Right renal pelvis (tissue), 4 donors: ENCODE measurements at regions not wholly inside any gene's neighbourhood (a gene's known extent, or its start where the extent isn't known, plus 50 kb on each side); places are given as distances from the start of the nearest gene placed in this dataset.

ENCODE experiments used
- DNase-seq, 4 donors: peaks; one replicate each; pipeline ENCODE4 v3.0.0-alpha.2; 2013; ENCODE audit warnings: low read depth in 4 of 4, low spot score in 3 of 4, missing footprints in 1 of 4

DNA sequence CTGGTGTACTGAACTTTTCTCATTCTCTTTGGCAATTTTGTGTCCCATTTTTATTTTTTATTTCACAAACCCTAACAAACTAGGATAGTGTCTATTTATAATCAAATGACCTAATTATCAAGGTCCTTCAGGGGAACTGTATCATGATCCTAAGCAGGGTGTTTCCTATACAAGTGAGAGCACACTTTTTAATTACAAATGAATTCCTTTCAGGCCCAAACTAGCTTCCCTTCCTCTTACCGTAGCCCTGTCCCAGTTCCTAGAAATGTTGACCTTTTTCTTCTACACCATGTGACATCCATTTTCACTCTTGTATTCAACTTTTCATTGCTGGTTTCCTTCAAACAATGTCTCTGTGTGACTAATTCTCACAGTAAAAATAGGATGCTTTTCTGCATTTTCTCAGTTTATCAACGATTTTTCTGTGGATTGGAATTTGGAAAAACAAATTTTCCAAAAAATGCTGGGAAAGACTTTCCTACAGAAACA, 411.4 kb downstream of the CCDC91 start:
- no peak for DNase-seq

DNA sequence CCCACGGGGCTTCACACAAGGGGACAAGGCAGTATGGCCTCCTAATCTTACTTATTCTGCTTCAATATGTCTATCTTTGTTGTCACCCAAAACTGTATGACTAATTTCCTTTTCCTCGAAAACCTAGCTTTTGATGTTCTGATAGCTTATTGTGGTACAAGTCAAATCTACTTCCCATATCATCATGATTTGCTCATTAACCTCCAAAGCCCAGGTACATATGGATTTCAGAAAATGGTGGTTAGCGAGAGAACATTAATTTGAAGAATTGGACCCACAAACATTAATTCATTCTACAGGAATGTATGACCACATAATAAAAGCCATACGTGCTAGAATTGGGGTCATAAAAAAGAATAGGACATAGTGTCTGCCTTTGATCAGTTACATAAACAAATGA, 412.5 kb downstream of the CCDC91 start:
- DNase-seq: no peak

GRCh38 chr12:28603239-28603638, 413.0 kb downstream of the CCDC91 start:
- DNase-seq: no peak

GRCh38 chr12:28603801-28604200, 413.5 kb downstream of the CCDC91 start:
- no peak for DNase-seq

DNA sequence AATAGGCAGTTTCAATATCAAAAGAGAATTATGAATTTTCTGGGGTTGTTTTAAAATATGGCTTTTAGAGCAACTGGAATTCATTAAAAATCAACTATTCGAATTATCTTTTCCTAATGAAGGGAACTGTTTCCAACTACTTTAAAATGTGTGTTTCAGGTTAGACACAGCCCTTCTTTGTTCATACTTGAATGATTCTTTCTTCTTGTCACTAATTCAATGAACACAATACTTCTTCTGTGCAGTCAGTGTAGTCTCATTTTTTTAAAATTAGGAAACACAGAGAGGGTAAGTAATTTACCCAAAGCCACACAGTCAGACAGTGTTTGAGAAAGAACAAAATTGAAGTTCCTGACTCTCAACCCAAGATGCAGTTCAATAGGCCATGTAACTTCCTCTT, 414.0 kb downstream of the CCDC91 start:
- DNase-seq: no peak

DNA sequence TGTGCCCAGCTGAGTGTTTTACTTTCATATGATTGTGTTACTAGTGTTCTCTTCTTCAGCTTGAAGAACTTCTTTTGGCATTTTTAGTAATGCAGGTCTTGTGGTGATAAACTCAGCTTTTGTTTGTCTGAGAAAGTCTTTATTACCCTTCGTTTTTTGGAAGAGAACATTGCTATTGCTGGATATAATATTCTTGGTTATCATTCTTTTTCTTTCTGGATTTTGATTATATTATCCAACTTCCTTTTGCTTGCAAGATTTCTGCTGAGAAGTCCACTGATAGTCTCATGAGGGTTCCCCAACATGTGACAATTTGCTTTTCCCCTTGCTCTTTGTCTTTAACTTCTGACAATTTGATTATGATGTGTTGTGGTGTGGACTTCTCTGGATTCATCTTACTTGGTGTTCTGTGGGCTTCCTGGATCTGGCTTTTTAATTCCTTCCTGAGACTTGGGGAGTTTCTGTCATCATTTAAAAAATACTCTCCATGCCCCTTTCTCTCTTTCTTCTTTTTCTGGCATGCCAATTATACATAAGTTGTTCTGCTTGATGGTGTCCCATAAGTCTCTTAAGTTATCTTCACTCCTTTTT, 416.8 kb downstream of the CCDC91 start:
- DNase-seq: no peak

- no peak for DNase-seq
Measured at GRCh38 chr12:28610401-28611114, 420.3 kb downstream of the CCDC91 start.

- DNase-seq: no peak
Measured at GRCh38 chr12:28611115-28611435, 420.8 kb downstream of the CCDC91 start.

- DNase-seq: no peak
Measured at GRCh38 chr12:28611449-28611848, 421.2 kb downstream of the CCDC91 start.

GRCh38 chr12:28618171-28618570, 427.9 kb downstream of the CCDC91 start:
- DNase-seq: no peak

DNA sequence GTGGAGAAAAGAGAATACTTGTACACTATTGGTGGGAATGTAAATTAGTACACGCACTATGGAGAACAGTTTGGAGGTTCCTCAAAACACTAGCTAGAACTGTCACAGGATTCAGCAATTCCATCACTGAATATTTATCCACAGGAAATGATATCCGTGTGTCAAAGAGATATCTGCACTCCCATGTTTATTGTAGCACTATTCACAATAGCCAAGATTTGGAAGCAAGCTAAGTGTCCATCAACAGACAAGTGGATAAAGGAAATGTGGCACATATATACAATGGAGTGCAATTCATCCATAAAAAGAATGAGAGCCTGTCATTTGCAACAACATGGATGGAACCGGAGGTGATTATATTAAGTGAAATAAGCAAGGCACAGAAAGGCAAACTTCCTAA, 428.5 kb downstream of the CCDC91 start:
- DNase-seq: no peak

DNA sequence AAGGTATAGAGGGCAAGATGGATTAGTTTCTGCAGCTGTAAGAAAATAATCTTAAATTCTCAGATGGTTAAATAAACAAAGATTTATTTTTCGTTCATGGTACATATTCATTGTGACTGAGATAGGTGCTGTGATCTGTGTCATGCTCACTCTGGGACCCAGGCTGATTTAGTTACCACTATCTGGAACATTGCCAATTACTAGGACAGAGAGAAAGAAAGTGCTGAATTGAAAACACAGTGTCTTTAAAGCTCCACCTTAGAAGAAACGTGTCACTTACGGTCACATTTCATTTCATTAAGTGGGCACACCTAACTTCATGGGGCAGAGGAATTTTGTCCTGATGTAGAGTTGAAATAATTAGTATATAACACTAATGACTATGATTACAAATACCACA, 430.0 kb downstream of the CCDC91 start:
- no peak for DNase-seq

DNA sequence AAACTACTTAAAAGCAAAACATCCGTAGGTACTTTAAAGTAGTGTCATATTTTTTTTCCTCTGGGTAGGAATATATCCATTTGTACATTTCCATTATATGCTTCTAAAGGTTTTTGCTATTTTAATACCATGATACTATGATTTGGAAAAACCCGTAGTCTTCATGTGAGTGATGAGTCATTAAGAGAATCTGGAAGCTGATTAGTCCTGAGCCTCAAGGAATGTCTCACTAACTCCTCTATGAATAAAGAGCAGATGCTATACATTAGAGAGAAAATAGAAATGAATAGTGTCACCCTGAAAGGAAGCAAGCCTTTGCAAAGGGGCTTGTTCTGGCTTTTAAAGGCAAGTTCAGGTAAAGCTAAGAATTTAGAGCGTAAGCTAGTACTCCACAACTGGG, 432.1 kb downstream of the CCDC91 start:
- no peak for DNase-seq

DNA sequence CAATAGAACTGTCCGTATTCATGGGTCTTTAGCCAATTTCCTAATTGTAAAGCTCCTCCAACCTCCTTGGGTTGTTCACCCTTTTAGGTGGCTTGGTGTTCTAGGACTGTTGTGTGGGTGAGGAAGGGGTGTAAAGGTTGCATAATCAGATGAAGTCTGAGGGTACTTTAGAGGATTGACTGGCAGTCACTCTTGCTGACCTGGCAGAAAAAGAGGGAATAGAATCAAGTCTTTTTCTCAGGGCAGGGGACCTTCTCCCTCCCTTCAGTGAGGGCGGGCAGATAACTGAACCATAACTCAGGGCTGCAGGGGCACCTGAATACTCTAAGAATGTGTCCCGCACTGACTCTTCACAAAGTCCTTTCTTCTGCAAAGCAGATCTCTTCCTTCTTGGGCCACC, 436.2 kb downstream of the CCDC91 start:
- no peak for DNase-seq

- DNase-seq: no peak
Measured at GRCh38 chr12:28629691-28630090, 439.4 kb downstream of the CCDC91 start.

DNA sequence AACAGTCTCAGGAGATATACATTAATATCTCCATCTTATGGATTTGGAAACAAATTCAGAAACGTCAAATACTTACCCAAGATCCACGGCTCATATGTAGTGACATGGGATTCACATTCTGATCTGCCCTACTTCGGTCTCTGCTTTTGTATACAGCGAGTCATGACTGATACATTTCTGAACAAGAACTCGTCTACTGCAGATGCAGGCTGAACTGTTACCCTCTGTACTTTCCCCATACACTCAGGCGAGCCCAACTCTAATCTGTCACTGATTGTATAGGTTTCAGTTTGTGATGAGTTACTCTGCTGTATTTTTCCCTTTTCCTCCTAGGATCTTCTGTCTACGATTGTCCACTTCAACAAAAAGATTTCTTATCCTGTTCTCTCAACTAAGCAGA, 441.6 kb downstream of the CCDC91 start:
- DNase-seq: no peak

DNA sequence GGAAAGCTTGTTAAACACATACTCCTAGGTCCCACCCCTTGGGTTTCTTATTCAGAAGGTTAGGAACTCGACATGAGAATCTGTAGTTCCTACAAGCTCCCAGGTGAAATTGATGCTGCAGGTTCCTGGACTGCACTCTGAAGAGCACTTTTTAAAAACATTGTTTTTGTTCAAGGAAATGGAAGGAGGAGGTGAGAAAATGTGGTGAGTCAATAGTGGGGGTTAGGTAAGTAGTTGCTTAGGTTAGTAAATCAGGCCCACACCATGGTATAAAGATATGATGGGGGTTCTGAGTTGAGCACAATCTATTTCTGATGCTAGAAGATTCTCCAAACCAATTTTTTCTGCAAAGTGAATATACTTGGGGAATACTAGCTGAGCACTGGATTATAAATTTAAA, 450.3 kb downstream of the CCDC91 start:
- DNase-seq: no peak

DNA sequence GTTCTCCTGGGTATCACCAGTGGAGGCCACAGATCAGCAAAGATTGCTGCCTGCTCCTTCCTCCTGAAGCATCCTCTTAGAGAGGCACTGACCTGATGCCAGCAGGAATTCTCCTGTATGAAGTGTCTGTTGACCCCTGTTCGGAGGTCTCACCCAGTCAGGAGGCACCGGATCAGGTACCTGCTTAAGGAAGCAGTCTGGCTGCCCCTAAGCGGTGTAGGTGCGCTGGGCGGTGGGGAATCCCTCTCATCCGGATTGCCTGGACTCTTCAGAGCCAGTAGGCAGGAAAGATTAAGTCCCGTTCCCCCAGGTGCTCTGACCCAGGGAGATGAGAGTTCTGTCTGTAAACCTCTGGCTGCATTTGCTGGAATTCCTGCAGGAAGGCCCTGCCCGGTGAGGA, 455.2 kb downstream of the CCDC91 start:
- DNase-seq: no peak

DNA sequence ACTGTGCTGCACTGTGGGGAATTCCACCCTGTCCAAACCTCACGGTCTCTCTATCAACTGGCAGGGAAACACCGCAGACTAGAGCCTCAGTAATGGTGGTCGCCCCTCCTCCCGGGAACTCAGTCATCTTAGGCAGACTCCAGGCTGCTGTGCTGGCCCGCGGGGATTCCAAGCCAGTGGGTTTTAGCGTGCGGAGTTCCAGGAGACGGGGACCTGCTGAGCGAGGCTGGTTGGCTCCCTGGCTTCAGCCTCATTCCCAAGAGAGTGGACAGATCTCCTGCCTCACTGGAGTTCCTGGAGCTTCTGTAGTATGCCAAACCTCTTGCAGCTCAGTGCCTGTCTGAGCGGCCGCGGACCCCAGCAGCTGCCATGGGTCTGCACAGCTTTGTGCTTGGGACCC, 455.6 kb downstream of the CCDC91 start:
- DNase-seq: no peak

DNA sequence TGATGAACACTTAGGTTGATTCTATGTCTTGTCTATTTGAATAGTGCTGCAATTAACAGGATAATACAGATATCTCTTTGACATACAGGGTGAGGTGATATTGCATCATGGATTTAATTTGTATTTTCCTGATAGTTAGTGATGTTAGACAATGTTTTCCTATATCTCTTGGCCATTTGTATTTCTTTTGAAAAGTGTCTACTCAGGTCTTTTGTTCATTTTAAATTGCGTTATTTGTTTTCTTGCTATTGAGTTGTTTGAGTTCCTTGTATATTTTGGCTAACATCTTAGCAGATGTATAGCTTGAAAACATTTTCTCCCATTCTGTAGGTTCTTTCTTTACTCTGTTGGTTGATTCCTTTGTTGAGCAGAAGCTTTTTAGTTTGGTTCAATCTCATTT, 460.6 kb downstream of the CCDC91 start:
- no peak for DNase-seq

DNA sequence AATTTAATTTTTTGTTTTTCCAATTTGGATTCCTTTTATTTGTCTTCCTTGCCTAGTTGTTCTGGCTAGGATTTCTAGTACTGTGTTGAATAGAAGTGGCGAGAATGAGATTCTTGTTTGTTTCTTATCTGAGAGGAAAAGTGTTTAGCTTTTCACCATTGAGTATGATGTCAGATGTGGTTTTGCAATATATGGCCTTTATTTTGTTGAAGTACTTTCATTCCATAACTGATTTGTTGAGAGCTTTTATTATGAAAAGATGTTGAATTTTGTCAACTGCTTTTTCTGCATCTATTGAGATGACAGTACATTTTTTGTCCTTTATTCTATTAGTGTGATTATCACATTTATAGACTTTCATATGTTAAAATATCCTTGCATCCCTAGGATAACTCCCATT, 462.0 kb downstream of the CCDC91 start:
- DNase-seq: no peak

GRCh38 chr12:28681980-28682379, 467.1 kb upstream of the FAR2 start:
- no peak for DNase-seq

DNA sequence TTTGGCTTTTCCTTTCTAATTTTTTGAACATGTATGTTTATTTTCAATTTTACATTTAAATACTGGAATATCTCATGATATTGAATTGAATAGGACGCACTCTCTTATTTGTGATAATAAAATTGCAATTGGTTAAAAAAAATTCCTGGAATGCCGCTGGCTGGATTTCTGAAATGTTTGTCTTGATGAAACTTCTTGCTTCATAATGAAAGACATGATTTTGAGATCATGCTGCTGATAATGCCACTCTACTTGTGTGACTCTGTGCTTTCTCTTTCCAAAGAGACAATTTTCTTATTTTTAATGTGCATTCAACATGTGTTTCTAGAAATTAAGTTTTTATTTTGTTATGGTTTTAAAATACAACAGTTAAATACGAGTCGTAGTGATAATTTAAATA, 465.7 kb upstream of the FAR2 start:
- no peak for DNase-seq
